Lung (tissue), 11 donors: ENCODE measurements at regions not wholly inside any gene's neighbourhood (a gene's known extent, or its start where the extent isn't known, plus 50 kb on each side); places are given as distances from the start of the nearest gene placed in this dataset.

Experiments
- ATAC-seq: fragments of 200-7000 bp; cut with Tn5 transposase; one replicate; pipeline ENCODE4 v1.9.1; 2020; ENCODE audit warnings: moderate number of reproducible peaks; ENCODE audit not compliant: insufficient read depth, low FRiP score
- DNase-seq, 3 donors: peaks; one replicate each; pipeline ENCODE4 v3.0.0-alpha.2; 2013 to 2017
- H3K27ac ChIP-seq, 2 donors: one replicate each; pipeline ENCODE4 v1.5.1; 2013; ENCODE audit warnings: mild to moderate bottlenecking in 2 of 2, moderate library complexity in 2 of 2, control low read depth in 1 of 2, inconsistent platforms in 1 of 2, low read depth in 1 of 2, low read length in 1 of 2
- H3K27me3 ChIP-seq, 3 donors: one replicate each; pipeline ENCODE4 v1.5.1; 2013; ENCODE audit warnings: low read length in 2 of 3; ENCODE audit not compliant: control insufficient read depth in 3 of 3, insufficient read depth in 3 of 3
- H3K36me3 ChIP-seq, 4 donors: one replicate each; pipeline ENCODE4 v1.5.1; 2013; ENCODE audit warnings: low read length in 4 of 4, mild to moderate bottlenecking in 1 of 4, moderate library complexity in 1 of 4; ENCODE audit not compliant: control insufficient read depth in 4 of 4, insufficient read depth in 4 of 4
- H3K4me1 ChIP-seq, 5 donors: one replicate each; pipeline ENCODE4 v1.5.1; 2013; ENCODE audit warnings: low read length in 5 of 5, mild to moderate bottlenecking in 2 of 5, moderate library complexity in 1 of 5; ENCODE audit not compliant: control insufficient read depth in 5 of 5, insufficient read depth in 5 of 5
- H3K4me3 ChIP-seq: one replicate; pipeline ENCODE4 v1.5.1; 2013; ENCODE audit warnings: mild to moderate bottlenecking, control low read depth, moderate library complexity
- H3K9ac ChIP-seq, 2 donors: one replicate each; pipeline ENCODE4 v1.5.1; 2013; ENCODE audit warnings: low read length in 2 of 2, control low read depth in 1 of 2; ENCODE audit not compliant: insufficient read depth in 1 of 2
- H3K9me3 ChIP-seq, 4 donors: one replicate each; pipeline ENCODE4 v1.5.1; 2013; ENCODE audit warnings: low read length in 3 of 4, mild to moderate bottlenecking in 1 of 4, moderate library complexity in 1 of 4; ENCODE audit not compliant: control insufficient read depth in 4 of 4, insufficient read depth in 3 of 4
- CTCF ChIP-seq: IDR thresholded peaks from 2 replicates; pipeline ENCODE4 v1.5.1; 2012; ENCODE audit warnings: mild to moderate bottlenecking; ENCODE audit errors: control extremely low read depth, extremely low read depth
- WGBS, 2 donors: extraction: QIAGEN DNeasy Blood & Tissue Kit; methylation state at CpG; one replicate each; pipeline ENCODE4 v1.1.7; 2013; 5-methylcytosine and 5-hydroxymethylcytosine counted together
- donor health status: control.
- donor health status: control.
- donor health status: Bipolar disorder and iron deficiency.
- donor health status: healthy.
- donor health status: DM: yes; HTN: yes; CAD: no.

- Histone ChIP-seq H3K4me1 (no peaks in the 10 kb centered on the region), H3K27ac (no peak overlapping the region), H3K9me3 (peaks cover 0 to 6% (median 1%) of the 10 kb centered on the region in 4 donors), H3K4me3 (no peak overlapping the region), H3K9ac (no peak overlapping the region), H3K36me3 (no peaks in the 10 kb centered on the region), H3K27me3 (no peaks in the 10 kb centered on the region)
- DNase-seq: no peak
- no peak for ATAC-seq
- 35 to 42% methylated on average over 5 of the region's 5 CpGs for WGBS, 2 donors
- TF ChIP-seq CTCF: no peak
These were observed 65.1 kb upstream of the RPRM start for GRCh38 chr2:153543635-153544071.

GRCh38 chr2:153546358-153546757 lies 67.8 kb upstream of the RPRM start:
- Histone ChIP-seq H3K9ac (no peak overlapping the region), H3K9me3 (peaks cover 0 to 2% (median 0%) of the 10 kb centered on the region in 4 donors), H3K36me3 (no peaks in the 10 kb centered on the region), H3K27ac (no peak overlapping the region), H3K4me1 (no peaks in the 10 kb centered on the region), H3K27me3 (no peaks in the 10 kb centered on the region), H3K4me3 (no peak overlapping the region)
- DNase-seq: no peak
- TF ChIP-seq CTCF: no peak
- 83 to 91% methylated on average over 2 of the region's 2 CpGs for WGBS, 2 donors
- no peak for ATAC-seq

GRCh38 chr2:153548536-153548935 lies 70.0 kb upstream of the RPRM start:
- TF ChIP-seq CTCF: no peak

GRCh38 chr2:153551698-153552097 lies 73.1 kb upstream of the RPRM start:
- H3K27ac ChIP-seq: no peak overlapping the region
- no peaks in the 10 kb centered on the region for H3K36me3 ChIP-seq
- no peak overlapping the region for H3K4me3 ChIP-seq
- no peaks in the 10 kb centered on the region for H3K9me3 ChIP-seq
- no peaks in the 10 kb centered on the region for H3K4me1 ChIP-seq
- no peak overlapping the region for H3K9ac ChIP-seq
- no peaks in the 10 kb centered on the region for H3K27me3 ChIP-seq
- ATAC-seq: no peak
- DNase-seq: no peak
- no peak for TF ChIP-seq CTCF
- 56 to 68% methylated on average over 1 of the region's 1 CpG for WGBS, 2 donors

More at GRCh38 chr2:153548536-153548935, 70.0 kb upstream of the RPRM start:
- Histone ChIP-seq H3K4me1 (no peaks in the 10 kb centered on the region), H3K36me3 (no peaks in the 10 kb centered on the region), H3K9ac (no peak overlapping the region), H3K27me3 (no peaks in the 10 kb centered on the region), H3K4me3 (no peak overlapping the region), H3K9me3 (peaks cover 0 to 2% (median 0%) of the 10 kb centered on the region in 4 donors), H3K27ac (no peak overlapping the region)
- ATAC-seq: no peak
- DNase-seq: no peak
- 66 to 88% methylated on average over 2 of the region's 2 CpGs for WGBS, 2 donors
